ENCODE measurements at regions not wholly inside any gene's neighbourhood (a gene's known extent, or its start where the extent isn't known, plus 50 kb on each side); places are given as distances from the start of the nearest gene placed in this dataset.

DNA sequence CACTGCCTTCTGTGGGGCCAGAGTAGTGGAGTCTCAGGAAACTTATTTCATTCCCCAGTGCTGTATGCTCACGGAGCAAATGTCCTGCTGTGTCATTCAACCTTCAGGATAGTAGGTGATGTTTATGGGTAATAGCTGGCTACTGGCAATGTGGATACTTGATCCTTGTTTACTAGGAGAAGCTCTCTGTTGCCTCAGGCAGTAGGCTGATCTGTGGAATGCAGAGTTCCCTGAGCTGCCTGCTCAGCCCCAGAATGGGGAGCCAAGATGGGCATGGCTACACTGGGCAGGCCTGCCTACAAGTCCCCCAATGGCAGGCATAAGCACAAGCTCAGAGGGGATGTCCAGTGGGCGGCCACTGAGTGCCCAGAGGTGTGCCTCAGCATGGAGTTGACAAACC lies 323.1 kb upstream of the KCNN2 start:
- Histone ChIP-seq H3K36me3 (ENCODE audit: control insufficient read depth in 1 of 2, insufficient read depth in 2 of 2, low read length in 2 of 2) (no peaks in the 10 kb centered on the region), H4K20me1 (ENCODE audit: insufficient read depth) (no peaks in the 10 kb centered on the region), H3K9me2 (ENCODE audit: insufficient read depth) (no peaks in the 10 kb centered on the region), H3K9me3 (ENCODE audit: control insufficient read depth in 1 of 2, insufficient read depth in 1 of 2, low read depth in 1 of 2, low read length in 2 of 2) (no peaks in the 10 kb centered on the region), H2AFZ (ENCODE audit: low read depth, low read length, poor library complexity, severe bottlenecking) (no peak overlapping the region), H3K27ac (ENCODE audit: low read depth, low read length) (no peak overlapping the region), H3K4me1 (ENCODE audit: control insufficient read depth in 1 of 2, insufficient read depth in 2 of 2, low read length in 2 of 2) (no peaks in the 10 kb centered on the region), H3K79me2 (ENCODE audit: insufficient read depth, low read length) (no peaks in the 10 kb centered on the region), H3K27me3 (ENCODE audit: insufficient read depth, low read length) (no peaks in the 10 kb centered on the region), H3K4me2 (ENCODE audit: low read length) (no peak overlapping the region), H3K9ac (ENCODE audit: low read length) (no peak overlapping the region), H3K4me3 (replicated peaks in 1 of 2; ENCODE audit: low read depth in 1 of 2, low read length in 2 of 2) (no peak overlapping the region)
- intact Hi-C loops (cut with micrococcal nuclease) = no loop called here
- BruUV-seq (replicated peaks) = no TSS peak
- TF ChIP-seq RAD21 (IDR thresholded peaks at IDR 0.05; ENCODE audit: low read depth) = no peak
- TF ChIP-seq SP1 (IDR thresholded peaks at IDR 0.05; ENCODE audit: low read depth) = no peak
- no peak for TF ChIP-seq CEBPB (IDR thresholded peaks at IDR 0.05; ENCODE audit: low read depth)
- DNase-seq (ENCODE audit: low read depth, low spot score) = no peak
- ATAC-seq = no peak
- ChIA-PET RAD21 (ENCODE audit: low non-redundant PET in 1 of 2, low total read pairs in 2 of 2, uncharacterized antibody in 2 of 2, unreplicated experiment in 2 of 2) (no interaction called here), POLR2A (no interaction called here), CTCF (no interaction called here)

GRCh38 chr5:114050087-114050486 lies 311.8 kb upstream of the KCNN2 start:
- H3K9me3 ChIP-seq (ENCODE audit: control insufficient read depth in 1 of 2, insufficient read depth in 1 of 2, low read depth in 1 of 2, low read length in 2 of 2) = no peaks in the 10 kb centered on the region
- no peak for ATAC-seq
- H3K9ac ChIP-seq (ENCODE audit: low read length) = no peak overlapping the region
- ChIA-PET POLR2A (no interaction called here), RAD21 (ENCODE audit: low non-redundant PET in 1 of 2, low total read pairs in 2 of 2, uncharacterized antibody in 2 of 2, unreplicated experiment in 2 of 2) (no interaction called here), CTCF (no interaction called here)
- no peaks in the 10 kb centered on the region for H3K4me1 ChIP-seq (ENCODE audit: control insufficient read depth in 1 of 2, insufficient read depth in 2 of 2, low read length in 2 of 2)
- H2AFZ ChIP-seq (ENCODE audit: low read depth, low read length, poor library complexity, severe bottlenecking) = no peak overlapping the region
- BruUV-seq (replicated peaks) = no TSS peak
- no peak for DNase-seq (ENCODE audit: low read depth, low spot score)
- H3K27me3 ChIP-seq (ENCODE audit: insufficient read depth, low read length) = no peaks in the 10 kb centered on the region; the same call in 1 of the 2 replicates
- intact Hi-C loops (cut with micrococcal nuclease) = no loop called here
- no peak overlapping the region for H3K27ac ChIP-seq (ENCODE audit: low read depth, low read length)
- H3K79me2 ChIP-seq (ENCODE audit: insufficient read depth, low read length) = no peaks in the 10 kb centered on the region
- no peaks in the 10 kb centered on the region for H4K20me1 ChIP-seq (ENCODE audit: insufficient read depth)
- no peaks in the 10 kb centered on the region for H3K36me3 ChIP-seq (ENCODE audit: control insufficient read depth in 1 of 2, insufficient read depth in 2 of 2, low read length in 2 of 2)
- H3K4me2 ChIP-seq (ENCODE audit: low read length) = no peak overlapping the region
- H3K9me2 ChIP-seq (ENCODE audit: insufficient read depth) = no peaks in the 10 kb centered on the region
- H3K4me3 ChIP-seq (replicated peaks in 1 of 2; ENCODE audit: low read depth in 1 of 2, low read length in 2 of 2) = no peak overlapping the region
- TF ChIP-seq SP1 (IDR thresholded peaks at IDR 0.05; ENCODE audit: low read depth) = no peak
- TF ChIP-seq FOSL1 (IDR thresholded peaks at IDR 0.05; ENCODE audit: low read depth) = no peak
- TF ChIP-seq TCF7L2 (IDR thresholded peaks at IDR 0.05; ENCODE audit: borderline replicate concordance, extremely low read depth, insufficient read depth, insufficient read length) = no peak
- no peak for TF ChIP-seq ZBTB33 (IDR thresholded peaks at IDR 0.05; ENCODE audit: extremely low read depth, insufficient replicate concordance, low read length)
- TF ChIP-seq, protein P1, sequence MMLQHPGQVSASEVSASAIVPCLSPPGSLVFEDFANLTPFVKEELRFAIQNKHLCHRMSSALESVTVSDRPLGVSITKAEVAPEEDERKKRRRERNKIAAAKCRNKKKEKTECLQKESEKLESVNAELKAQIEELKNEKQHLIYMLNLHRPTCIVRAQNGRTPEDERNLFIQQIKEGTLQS (IDR thresholded peaks at IDR 0.05) = no peak
- TF ChIP-seq SRF (IDR thresholded peaks at IDR 0.05; ENCODE audit: low read depth) = no peak
- no peak for TF ChIP-seq REST (IDR thresholded peaks at IDR 0.05; ENCODE audit: low read depth)
- TF ChIP-seq EZH2phosphoT487 (IDR thresholded peaks at IDR 0.05; ENCODE audit: borderline replicate concordance) = no peak
- TF ChIP-seq YY1 (IDR thresholded peaks at IDR 0.05; ENCODE audit: extremely low read depth, insufficient replicate concordance, low read depth, low read length) = no peak
- TF ChIP-seq EGR1 (IDR thresholded peaks at IDR 0.05; ENCODE audit: low read depth) = no peak
- TF ChIP-seq ZNF274 (IDR thresholded peaks at IDR 0.05; ENCODE audit: low read depth, low read length) = no peak
- TF ChIP-seq EZH2 (IDR thresholded peaks at IDR 0.05) = no peak
